CD1c-positive myeloid dendritic cell (primary cell): ENCODE measurements at regions not wholly inside any gene's neighbourhood (a gene's known extent, or its start where the extent isn't known, plus 50 kb on each side); places are given as distances from the start of the nearest gene placed in this dataset.

ENCODE experiments used
- DNase-seq: peaks from one replicate; pipeline ENCODE4 v3.0.0-alpha.2; 2016; ENCODE audit errors: extremely low spot score

DNA sequence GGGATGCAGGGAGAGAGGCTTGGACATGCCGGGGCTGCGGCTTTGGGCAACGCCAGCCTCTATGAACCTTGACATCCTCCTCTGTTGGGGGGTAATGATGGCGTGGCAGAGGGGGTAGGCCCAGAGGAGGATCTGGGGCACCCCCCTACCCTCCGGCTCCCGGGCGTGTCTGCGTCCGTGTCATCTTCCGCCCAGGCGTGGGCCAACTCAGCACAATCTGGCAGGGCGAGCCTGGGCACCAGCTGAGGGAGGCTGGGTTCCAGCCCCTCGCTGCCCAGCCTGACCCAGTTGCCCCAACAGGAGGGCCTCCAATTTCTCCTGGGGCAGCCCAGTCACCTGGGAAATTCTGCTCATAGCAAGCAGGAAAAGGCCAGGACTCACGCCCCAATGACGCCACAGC is 62.9 kb upstream of the IL17B start:
- no peak for DNase-seq

DNA sequence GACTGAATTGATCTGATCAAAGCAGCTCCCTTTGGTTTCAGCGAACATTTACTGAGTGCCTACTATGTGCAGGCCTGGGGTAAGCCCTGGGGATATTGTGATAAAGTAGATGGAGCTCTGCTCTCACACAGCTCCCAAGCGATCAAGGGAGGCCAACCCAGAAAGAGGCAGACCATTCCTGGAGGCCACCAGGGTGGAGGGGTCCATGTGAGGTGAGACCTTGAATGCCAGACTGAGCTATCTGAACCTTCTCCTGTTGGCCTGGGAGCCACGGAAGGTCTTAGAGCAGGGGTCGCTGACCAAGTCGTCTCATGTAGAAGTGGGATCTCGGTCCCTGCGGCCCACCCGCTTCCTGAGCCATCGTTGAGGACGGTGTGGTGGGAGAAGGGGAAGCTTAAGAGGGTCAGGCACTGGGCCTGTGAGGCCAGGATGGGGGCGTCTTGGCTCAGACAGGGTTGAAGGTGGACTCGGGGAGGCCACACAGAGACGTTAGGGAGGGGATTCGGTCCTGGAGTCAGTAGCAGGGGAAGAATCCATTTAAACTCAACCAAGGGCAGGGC is 62.2 kb upstream of the IL17B start:
- no peak for DNase-seq

DNA sequence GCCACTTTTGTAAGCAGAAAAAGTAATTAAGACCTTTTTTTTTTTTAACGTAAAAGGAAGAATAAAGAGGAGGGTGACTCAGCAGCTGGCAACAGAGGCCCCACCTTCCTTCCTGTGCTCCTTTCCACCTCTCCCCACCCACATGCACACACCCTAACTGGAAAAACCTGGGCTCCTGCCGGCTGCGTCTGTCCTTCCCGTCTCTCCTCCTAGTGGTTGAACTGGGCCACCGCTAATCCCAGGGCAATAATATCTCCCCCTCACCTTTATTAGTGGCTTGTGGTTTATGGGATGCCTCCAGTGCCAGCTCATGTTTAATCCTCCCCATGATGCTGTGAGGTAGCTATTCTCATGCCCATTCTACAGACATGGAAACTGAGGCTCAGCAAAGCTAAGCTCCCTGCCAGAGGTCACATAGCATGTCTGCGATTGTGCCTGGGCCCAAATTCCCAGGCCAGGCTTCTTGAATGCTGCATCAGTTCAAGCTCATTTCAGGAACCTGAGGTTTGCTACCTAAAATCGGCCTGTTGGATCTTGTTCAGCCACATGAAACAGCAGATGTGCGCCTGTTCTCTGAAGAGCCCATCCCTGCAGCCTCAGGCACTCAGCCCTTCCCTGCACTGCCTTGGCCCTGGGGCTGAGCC is 60.9 kb upstream of the IL17B start:
- no peak for DNase-seq

DNA sequence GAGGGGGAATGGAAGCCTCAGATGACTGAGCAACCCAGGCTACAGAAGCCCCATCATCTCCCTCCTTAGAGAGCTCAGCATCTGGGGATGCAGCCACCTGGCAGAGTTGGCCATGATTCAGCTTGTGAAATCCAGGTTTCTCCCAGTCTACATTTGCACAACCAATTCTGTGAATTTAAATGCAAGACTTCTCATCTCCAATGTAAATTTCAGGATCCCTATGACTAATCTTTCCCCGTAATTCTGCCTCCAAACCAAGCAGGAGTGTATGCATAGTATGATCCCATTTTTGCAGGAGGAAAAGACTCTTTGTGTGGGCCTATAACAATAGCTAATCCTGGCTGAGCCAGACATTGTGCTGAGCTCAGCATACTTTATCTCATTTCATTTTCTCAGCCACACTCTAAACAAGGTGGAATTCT is 59.6 kb upstream of the IL17B start:
- no peak for DNase-seq

DNA sequence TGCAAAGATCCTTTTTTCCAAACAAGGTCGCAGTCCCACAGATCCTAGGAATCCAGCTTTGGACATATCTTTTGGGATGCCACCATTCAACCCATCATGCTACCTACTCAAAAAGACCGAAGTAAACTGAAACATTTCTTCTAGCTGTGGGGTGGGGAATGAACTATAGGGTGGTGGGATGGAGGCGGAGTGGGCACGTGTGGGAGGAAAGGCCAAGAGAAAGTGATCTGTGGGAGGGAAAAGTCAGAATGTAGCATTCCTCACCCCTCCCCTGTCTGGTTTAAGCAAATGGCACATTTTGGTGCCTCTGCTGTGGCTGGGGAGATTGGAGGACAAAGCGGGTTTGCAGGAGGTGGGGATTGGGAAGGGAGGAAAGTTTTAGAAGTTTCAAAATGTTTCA is 59.2 kb upstream of the IL17B start:
- DNase-seq: no peak

DNA sequence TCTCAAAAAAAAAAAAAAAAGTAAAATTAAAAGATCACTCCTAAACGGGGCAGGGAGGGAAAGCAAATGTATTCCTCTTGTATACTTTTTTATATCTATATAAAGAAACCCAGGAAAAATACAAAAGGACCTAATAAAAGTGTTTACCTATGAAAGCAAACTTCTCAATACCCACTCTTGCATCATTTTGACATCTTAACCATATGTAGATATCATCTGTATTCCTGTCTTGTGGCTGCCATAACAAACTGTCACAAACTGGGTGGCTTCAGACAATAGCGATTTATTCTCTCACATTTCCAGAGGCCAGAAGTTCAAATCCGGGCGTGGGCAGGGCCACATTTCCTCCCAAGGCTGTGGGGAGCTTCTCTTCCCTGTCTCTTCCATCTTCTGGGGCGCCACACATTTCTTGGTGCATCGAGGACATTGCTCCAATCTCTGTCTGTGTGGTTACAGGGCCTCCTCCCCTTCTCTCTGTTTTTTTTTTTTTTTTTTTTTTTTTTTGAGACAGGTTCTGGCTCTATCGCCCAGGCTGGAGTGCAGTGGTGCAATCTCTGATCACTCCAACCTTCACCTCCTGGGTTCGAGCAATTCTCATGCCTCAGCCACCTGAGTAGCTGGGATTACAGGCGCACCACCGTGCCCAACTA is 58.4 kb upstream of the IL17B start:
- no peak for DNase-seq

DNA sequence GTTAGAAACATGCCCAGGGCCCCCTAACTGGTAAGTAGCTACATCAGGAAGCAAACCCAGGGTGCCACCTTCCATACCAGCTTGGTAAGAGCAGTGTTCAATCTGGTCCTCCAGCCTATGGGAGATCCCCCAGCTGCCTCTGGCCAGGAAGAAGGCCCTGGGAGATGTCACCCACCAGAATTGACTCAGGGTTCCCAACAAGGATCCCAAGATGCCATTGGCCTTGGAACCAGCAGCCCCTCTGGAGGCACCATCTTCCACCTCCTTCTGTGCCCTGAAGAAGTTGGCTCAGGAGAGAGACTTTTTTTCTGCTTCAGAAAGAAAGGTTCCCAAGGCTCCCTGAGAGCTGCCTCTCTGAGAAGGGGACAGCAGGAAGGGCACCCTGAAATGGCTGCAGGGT is 56.6 kb upstream of the IL17B start:
- no peak for DNase-seq

DNA sequence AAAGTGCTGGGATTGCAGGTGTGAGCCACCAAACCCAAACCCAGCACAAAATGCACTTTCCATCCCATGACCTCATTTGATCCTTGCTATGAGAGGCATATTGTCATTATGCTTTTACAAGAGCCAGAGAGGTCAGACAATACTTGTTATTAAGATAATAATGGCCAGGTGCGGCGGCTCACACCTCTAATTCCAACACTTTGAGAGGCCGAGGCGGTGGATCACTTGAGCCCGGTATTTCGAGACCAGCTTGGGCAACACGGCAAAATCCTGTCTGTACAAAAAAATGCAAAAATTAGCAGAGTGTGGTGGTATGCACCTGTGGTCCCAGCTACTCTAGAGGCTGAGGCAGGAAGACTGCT is 55.9 kb upstream of the IL17B start:
- no peak for DNase-seq

DNA sequence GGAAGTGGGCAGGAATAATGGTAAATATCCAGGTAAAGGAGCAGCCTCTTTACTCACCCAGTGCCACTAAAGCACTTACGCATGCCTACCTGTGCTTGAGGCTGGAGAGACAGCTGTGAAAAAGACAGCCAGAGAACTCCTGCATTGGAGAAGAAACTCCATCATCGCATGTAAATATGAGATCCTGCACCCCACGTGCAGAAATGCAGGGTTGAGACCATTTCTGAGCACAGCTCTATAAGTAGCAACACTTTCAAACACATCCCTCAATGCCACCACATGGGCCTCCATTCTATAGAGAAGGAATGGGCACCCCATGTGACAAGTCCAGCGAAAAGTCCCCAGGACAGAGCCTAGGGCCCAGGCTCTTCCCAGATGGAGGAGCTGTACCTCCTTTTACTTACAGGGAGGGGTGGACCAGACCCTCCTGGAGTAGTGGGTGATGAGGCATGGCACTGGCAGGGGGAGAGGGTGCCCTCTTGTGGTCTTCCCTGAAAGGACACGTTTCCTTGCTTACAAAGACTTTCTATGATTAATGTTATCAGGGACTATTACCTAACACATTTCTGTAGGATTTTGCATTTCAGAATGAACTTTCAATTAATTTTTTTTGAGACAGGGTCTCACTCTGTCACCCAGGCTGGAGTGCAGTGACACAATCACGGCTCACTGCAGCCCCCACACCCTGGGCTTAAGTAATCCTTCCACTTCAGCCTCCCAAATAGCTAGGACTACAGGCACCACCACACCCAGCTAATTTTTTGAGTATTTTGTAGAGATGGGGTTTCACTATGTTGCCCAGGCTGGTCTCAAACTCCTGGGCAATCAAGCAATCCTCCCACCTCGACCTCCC is 55.3 kb upstream of the IL17B start:
- DNase-seq: peak; percentile 27

DNA sequence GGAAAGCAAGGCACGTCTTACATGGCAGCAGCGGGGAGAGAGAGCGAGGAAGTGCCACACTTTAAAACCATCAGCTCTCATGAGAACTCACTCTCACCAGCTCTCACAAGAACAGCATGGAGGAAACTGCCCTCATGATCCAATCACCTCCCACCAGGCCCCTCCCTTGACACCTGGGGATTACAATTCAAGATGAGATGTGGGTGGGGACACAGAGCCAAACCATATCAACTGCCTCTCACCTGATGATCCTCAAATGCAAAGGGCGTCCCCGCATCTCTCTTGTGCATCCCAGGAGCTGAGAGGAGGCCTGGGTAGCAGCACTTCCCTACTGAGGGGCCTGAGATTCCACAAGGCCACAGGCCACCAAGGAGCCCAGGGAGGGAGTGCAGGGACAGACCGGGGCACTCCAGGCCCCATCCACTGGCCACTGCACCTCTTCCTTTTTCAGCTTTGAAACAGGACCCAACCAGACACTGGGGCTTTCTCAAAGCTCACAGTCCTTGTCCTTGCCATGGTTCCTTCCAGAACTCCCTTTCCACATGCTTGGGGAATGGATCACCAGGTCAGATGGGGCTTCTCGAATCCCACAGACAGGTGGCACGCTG is 54.5 kb upstream of the IL17B start:
- no peak for DNase-seq

DNA sequence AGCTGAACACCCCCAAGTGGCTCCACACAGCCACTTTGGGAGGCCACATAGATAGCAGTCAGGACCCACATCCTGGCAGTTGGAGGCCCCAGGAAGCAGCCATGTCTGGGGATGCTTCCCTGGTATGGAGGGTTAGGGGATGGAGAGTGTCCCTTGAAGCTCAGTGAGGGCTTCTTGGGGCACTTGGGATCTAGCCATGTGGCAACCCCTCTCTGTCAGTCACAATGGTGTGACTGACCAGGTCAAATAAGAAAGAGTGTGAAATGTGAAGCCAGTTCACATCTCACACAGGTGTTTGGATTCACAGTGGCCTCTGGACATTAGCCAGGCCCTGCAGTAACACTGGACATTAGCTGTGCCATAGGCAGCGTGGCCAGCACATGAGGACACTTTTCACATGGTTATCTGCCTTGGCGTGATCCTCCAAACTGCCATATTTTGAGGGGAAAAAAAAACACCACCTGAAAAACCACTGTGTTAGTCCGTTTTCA is 53.9 kb upstream of the IL17B start:
- DNase-seq: no peak

DNA sequence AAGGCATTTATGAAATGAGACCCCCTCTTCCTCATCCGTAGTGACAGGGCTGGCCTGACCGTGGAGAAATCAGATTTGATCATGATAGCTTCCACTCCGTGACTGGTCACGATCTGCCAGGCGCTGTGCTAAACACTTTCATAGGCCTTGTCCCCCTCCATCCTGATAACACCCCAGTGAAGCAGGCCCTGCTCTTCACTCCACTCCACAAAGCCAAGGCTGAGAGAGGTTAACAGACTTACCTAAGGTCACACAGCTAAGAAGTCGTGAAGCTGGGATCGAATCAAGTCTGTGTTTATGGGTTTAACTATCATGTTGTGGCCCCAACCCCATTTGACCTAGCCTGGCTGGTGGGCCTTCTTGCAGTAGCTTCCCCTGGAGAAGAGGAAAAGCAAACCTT is 53.3 kb upstream of the IL17B start:
- no peak for DNase-seq

DNA sequence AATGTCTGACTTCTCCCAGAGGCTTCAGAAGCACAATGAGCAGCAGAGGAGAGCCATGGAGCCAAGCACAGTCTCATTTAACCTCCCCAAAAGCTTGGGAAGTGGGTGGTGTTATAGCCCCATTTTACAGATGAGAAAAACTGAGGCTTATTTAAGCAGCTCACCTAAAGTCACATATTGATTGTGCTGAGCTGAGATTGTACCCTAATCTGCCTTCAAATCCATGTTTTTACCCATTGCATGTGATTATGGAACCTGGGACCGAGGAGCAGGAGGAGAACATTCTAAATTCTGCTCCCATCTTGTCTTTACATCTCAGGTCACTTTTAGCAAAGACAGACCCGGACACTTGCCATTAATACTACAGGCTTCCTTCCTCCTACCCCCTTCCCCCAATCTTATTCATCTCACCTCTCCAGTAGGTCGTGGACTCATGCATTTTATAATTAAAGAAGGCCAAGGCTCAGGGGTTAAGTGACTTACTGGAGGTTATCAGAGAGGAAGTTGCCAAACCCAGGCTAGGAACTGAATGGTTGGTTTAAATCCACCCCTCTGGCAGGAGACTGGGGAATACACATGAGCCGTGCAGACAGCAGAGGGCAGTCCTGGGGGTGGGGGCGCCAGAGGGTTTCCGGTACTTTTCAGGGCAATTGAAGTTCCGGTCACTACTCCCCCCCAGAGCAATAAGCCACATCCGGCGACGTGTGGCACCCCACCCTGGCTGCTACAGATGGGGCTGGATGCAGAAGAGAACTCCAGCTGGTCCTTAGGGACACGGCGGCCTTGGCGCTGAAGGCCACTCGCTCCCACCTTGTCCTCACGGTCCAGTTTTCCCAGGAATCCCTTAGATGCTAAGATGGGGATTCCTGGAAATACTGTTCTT is 51.0 kb upstream of the IL17B start:
- DNase-seq: peak; percentile 19
